ENCODE measurements at regions not wholly inside any gene's neighbourhood (a gene's known extent, or its start where the extent isn't known, plus 50 kb on each side); places are given as distances from the start of the nearest gene placed in this dataset.

DNA sequence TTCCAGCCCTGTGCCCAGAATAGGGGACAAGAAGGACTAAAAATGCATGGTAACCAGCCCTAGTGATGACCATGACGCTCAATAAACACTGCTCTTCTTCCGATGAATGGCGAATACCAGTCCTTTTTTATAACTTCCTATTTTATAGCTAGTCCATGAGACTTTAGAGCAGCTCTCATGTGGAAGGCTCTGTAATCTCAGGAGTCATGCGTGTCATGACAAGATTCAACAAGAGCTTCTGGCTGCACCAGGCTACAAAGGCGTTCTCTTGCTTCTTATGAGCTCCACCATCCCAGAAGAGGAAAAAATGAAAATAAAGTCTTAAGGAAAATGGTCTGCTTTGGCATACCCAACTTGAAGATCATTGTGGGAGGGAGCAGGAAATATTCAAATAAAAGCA lies 141.0 kb downstream of the TMCO5A start:
- TF ChIP-seq, protein P1, sequence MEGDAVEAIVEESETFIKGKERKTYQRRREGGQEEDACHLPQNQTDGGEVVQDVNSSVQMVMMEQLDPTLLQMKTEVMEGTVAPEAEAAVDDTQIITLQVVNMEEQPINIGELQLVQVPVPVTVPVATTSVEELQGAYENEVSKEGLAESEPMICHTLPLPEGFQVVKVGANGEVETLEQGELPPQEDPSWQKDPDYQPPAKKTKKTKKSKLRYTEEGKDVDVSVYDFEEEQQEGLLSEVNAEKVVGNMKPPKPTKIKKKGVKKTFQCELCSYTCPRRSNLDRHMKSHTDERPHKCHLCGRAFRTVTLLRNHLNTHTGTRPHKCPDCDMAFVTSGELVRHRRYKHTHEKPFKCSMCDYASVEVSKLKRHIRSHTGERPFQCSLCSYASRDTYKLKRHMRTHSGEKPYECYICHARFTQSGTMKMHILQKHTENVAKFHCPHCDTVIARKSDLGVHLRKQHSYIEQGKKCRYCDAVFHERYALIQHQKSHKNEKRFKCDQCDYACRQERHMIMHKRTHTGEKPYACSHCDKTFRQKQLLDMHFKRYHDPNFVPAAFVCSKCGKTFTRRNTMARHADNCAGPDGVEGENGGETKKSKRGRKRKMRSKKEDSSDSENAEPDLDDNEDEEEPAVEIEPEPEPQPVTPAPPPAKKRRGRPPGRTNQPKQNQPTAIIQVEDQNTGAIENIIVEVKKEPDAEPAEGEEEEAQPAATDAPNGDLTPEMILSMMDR (IDR thresholded peaks at IDR 0.05; ENCODE audit: poor library complexity) = no peak
- TF ChIP-seq EZH2 (IDR thresholded peaks at IDR 0.05; ENCODE audit: borderline replicate concordance) (no peak), EZH2phosphoT487 (IDR thresholded peaks at IDR 0.05; ENCODE audit: low read depth, severe bottlenecking, unreplicated experiment) (no peak)
